Progenitor cell of endocrine pancreas (in vitro differentiated cells): ENCODE measurements at regions not wholly inside any gene's neighbourhood (a gene's known extent, or its start where the extent isn't known, plus 50 kb on each side); places are given as distances from the start of the nearest gene placed in this dataset.
A peak's percentile ranks its signal among the peaks of the same experiment; 100 is the strongest.

Source experiments
- DNase-seq: peaks from one replicate; pipeline ENCODE4 v3.0.0; 2021; ENCODE audit warnings: low spot score; ENCODE audit not compliant: unreplicated experiment
- H3K27ac Mint-ChIP-seq: 2 replicates; pipeline ENCODE4 v1.8.0; 2021; ENCODE audit warnings: mild to moderate bottlenecking, moderate library complexity, mixed read lengths
- H3K27me3 Mint-ChIP-seq: 2 replicates; pipeline ENCODE4 v1.8.0; 2021; ENCODE audit warnings: mixed read lengths
- H3K36me3 Mint-ChIP-seq: 2 replicates; pipeline ENCODE4 v1.8.0; 2022; ENCODE audit warnings: mixed read lengths; ENCODE audit not compliant: insufficient read depth
- H3K4me1 Mint-ChIP-seq: 2 replicates; pipeline ENCODE4 v1.8.0; 2021; ENCODE audit warnings: low read depth, mixed read lengths
- H3K4me3 Mint-ChIP-seq: 2 replicates; pipeline ENCODE4 v1.8.0; 2021; ENCODE audit warnings: low read depth, mild to moderate bottlenecking, moderate library complexity, mixed read lengths
- H3K9me3 Mint-ChIP-seq: 2 replicates; pipeline ENCODE4 v1.8.0; 2021; ENCODE audit warnings: low read depth, mixed read lengths
- TF ChIP-seq, protein P1 (sequence below): fragments of 200-600 bp; sonication (generic); IDR thresholded peaks from one replicate; pipeline ENCODE4 v1.5.0; 2021; ENCODE audit warnings: antibody characterized with exemption, mild to moderate bottlenecking; ENCODE audit not compliant: unreplicated experiment

DNA sequence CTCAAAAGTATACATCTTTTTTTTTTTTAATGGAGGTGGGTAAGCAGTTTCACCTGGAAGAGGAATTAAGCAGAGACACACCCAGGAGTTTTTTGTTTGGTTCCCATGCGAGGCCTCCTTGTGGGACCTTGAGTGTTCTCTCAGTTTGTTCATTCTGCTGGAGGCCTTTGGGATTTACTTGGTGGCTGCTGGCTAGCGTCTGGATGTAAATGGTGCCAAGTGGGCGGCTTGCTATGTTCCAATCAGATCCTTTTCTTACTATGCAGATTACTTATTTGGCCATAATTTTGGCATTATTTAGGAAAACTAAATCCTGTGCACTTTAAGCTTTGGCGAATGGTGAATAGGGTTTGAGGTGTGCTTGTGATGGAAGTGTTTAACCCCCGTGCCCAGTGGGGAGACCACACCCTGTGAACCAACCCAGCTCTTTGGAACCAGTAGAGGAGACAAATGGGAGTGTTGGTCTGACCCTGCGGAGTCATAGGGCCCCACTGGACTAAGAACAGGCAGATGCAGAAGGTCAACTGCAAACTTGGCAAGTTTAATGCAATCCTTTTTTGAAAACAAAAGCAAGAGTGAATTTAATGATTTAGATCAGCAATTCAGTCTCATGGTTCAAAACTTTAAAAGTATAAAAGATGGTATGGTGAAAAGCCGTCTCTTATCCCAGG is 79.4 kb downstream of the EBLN2 start:
- Mint-ChIP-seq H3K27me3 (peaks cover 4% of the 10 kb centered on the region), H3K4me3 (no peak overlapping the region), H3K9me3 (no peaks in the 10 kb centered on the region), H3K27ac (no peak overlapping the region), H3K36me3 (no peaks in the 10 kb centered on the region), H3K4me1 (peaks cover 7% of the 10 kb centered on the region)
- TF ChIP-seq, protein P1, sequence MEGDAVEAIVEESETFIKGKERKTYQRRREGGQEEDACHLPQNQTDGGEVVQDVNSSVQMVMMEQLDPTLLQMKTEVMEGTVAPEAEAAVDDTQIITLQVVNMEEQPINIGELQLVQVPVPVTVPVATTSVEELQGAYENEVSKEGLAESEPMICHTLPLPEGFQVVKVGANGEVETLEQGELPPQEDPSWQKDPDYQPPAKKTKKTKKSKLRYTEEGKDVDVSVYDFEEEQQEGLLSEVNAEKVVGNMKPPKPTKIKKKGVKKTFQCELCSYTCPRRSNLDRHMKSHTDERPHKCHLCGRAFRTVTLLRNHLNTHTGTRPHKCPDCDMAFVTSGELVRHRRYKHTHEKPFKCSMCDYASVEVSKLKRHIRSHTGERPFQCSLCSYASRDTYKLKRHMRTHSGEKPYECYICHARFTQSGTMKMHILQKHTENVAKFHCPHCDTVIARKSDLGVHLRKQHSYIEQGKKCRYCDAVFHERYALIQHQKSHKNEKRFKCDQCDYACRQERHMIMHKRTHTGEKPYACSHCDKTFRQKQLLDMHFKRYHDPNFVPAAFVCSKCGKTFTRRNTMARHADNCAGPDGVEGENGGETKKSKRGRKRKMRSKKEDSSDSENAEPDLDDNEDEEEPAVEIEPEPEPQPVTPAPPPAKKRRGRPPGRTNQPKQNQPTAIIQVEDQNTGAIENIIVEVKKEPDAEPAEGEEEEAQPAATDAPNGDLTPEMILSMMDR: no peak
- DNase-seq: no peak

DNA sequence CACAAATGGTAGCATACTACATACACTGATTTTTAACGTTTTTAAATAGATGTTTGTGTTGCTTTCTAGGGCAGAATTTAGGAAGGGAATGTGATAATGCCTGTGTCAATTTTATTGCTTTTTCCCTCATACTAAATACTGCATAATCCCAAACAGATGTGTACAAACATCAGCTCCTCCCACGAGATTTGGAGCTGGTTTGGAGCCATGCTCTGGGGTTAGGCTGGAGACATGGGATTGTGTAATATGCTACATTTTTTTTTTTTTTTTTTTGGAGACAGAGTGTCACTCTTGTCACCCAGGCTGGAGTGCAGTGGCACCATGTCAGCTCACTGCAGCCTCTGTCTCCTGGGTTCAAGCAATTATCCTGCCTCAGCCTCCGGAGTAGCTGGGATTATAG is 80.1 kb downstream of the EBLN2 start:
- H3K27me3 Mint-ChIP-seq: peaks cover 6% of the 10 kb centered on the region
- no peak overlapping the region for H3K27ac Mint-ChIP-seq
- H3K4me3 Mint-ChIP-seq: no peak overlapping the region
- H3K4me1 Mint-ChIP-seq: peaks cover 7% of the 10 kb centered on the region
- H3K9me3 Mint-ChIP-seq: no peaks in the 10 kb centered on the region
- no peaks in the 10 kb centered on the region for H3K36me3 Mint-ChIP-seq
- no peak for DNase-seq
- TF ChIP-seq, protein P1: no peak

DNA sequence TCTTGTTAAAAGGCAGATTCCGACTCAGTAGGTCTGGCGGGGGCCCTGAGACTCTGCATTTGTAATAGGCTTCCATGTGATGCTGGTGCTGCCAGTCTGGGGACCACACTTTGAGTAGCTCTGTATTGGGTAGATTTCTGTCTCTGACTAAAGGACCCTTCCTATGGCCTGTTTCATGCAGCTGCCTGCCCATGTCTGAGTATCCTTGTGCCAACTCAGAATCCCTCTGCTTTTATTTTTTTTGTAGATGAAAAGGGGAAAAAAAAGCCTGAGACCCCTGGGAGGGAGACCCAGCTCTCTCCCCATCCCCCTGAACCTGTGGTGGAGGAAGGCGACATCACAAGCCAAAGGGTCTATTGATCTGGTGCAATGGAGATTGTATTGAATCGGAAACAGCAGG is 81.9 kb downstream of the EBLN2 start:
- Mint-ChIP-seq H3K27me3 (peaks cover 12% of the 10 kb centered on the region), H3K27ac (no peak overlapping the region), H3K4me3 (no peak overlapping the region), H3K36me3 (no peaks in the 10 kb centered on the region), H3K4me1 (peaks cover 14% of the 10 kb centered on the region), H3K9me3 (no peaks in the 10 kb centered on the region)
- no peak for DNase-seq
- TF ChIP-seq, protein P1: no peak

DNA sequence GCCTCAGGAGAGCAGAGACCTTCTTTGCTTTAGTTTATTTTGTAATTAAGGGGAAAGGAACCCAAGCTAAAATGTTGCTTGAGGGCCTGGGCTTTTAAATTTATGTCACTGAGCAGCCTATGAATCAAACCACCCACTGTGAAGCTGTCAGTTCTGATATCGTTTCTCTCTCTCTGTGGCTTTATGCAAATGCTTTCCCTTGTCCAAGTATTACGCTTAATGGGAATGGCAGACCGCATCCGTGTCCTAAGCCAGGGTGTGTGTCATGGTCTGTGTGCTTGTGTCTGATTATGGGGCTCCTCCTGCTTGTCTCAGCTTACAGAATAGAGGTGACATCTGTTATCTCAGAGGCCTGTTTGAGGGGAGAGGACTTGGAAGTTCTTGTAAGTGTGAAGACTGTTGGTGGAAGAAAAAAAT is 82.4 kb downstream of the EBLN2 start:
- no peaks in the 10 kb centered on the region for H3K36me3 Mint-ChIP-seq
- no peaks in the 10 kb centered on the region for H3K9me3 Mint-ChIP-seq
- peaks cover 12% of the 10 kb centered on the region for H3K27me3 Mint-ChIP-seq
- peak overlapping the region; percentile 26 for H3K27ac Mint-ChIP-seq
- no peak overlapping the region for H3K4me3 Mint-ChIP-seq
- H3K4me1 Mint-ChIP-seq: peaks cover 18% of the 10 kb centered on the region
- no peak for DNase-seq
- TF ChIP-seq, protein P1: no peak

DNA sequence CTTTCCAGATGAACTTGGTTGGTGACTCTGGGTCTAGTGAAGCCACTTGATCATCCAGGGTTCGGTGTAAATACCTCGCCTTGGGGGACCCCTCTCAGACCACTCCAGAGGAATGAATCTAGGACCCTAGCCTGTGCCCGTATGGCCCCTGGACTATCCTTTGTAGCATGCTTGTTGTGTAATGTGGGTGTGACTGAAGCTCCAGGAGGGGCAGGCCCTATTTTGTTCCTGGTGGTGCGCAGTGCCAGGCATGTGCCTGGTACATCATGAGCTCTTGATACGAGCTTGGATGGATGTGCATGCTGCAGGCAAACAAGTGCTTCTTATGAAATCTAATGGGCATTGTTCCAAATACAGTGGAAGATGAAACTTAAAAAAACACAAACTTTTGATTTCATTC is 82.8 kb downstream of the EBLN2 start:
- TF ChIP-seq, protein P1: no peak
- H3K4me3 Mint-ChIP-seq: no peak overlapping the region
- H3K27ac Mint-ChIP-seq: no peak overlapping the region
- no peaks in the 10 kb centered on the region for H3K36me3 Mint-ChIP-seq
- DNase-seq: no peak
- H3K9me3 Mint-ChIP-seq: no peaks in the 10 kb centered on the region
- H3K27me3 Mint-ChIP-seq: peaks cover 12% of the 10 kb centered on the region
- peaks cover 21% of the 10 kb centered on the region for H3K4me1 Mint-ChIP-seq
